Mucosa of descending colon (tissue), 3 donors: ENCODE measurements at regions not wholly inside any gene's neighbourhood (a gene's known extent, or its start where the extent isn't known, plus 50 kb on each side); places are given as distances from the start of the nearest gene placed in this dataset.
A peak's percentile ranks its signal among the peaks of the same experiment; 100 is the strongest.

Experiments used
- ATAC-seq: fragments of 200-7000 bp; cut with Tn5 transposase; one replicate; pipeline ENCODE4 v1.9.1; 2020; ENCODE audit warnings: mild to moderate bottlenecking, moderate library complexity
- DNase-seq, 3 donors: peaks; one replicate each; pipeline ENCODE4 v3.0.0-alpha.2; 2020
- H3K36me3 ChIP-seq: fragments of 200-600 bp; one replicate; pipeline ENCODE4 v1.8.0; 2021; ENCODE audit warnings: low read depth, mild to moderate bottlenecking
- H3K4me1 ChIP-seq: fragments of 200-600 bp; one replicate; pipeline ENCODE4 v1.8.0; 2021; ENCODE audit warnings: low read depth, mild to moderate bottlenecking
- H3K4me3 ChIP-seq: fragments of 200-600 bp; one replicate; pipeline ENCODE4 v1.8.0; 2021; ENCODE audit warnings: mild to moderate bottlenecking
- H3K9me3 ChIP-seq: fragments of 200-600 bp; one replicate; pipeline ENCODE4 v1.8.0; 2021; ENCODE audit warnings: mild to moderate bottlenecking
- CTCF ChIP-seq: fragments of 200-600 bp; IDR thresholded peaks from one replicate; pipeline ENCODE4 v1.8.0; 2022; ENCODE audit warnings: antibody characterized with exemption, mild to moderate bottlenecking
- intact Hi-C, 2 donors: fragments of 100-400 bp; cut with DNase I in 1 of 2; cut with micrococcal nuclease in 1 of 2; formaldehyde crosslinking; loops; one replicate each; pipeline versions ENCODE4 v1.11.0 to v1.11.1; 2022; cut with DNase I, micrococcal nuclease
- donor health status: DM: no; HTN: no; CAD: no; lungs with moderate emphysema.
- donor health status: DM: no; HTN: no; CAD: no.
- donor health status: DM: no; HTN: yes; CAD: no.

GRCh38 chr18:45557779-45558178 is 57.5 kb upstream of the SLC14A2 start:
- Histone ChIP-seq H3K4me1 (no peaks in the 10 kb centered on the region), H3K4me3 (no peak overlapping the region), H3K36me3 (no peaks in the 10 kb centered on the region), H3K9me3 (no peaks in the 10 kb centered on the region)
- TF ChIP-seq CTCF: no peak
- intact Hi-C loops: no loop called here
- ATAC-seq (no peak), DNase-seq (no peak)

- ATAC-seq: no peak
- no peak for TF ChIP-seq CTCF
- no peak for DNase-seq
- H3K36me3 ChIP-seq: no peaks in the 10 kb centered on the region
- no peaks in the 10 kb centered on the region for H3K9me3 ChIP-seq
- intact Hi-C loops: no loop called here
- no peak overlapping the region for H3K4me3 ChIP-seq
- H3K4me1 ChIP-seq: no peaks in the 10 kb centered on the region
Observed at GRCh38 chr18:45559258-45559657, 56.0 kb upstream of the SLC14A2 start.

- TF ChIP-seq CTCF: no peak
- ATAC-seq (no peak), DNase-seq (no peak)
- no peak overlapping the region for H3K4me3 ChIP-seq
- intact Hi-C loops: no loop called here
- no peaks in the 10 kb centered on the region for H3K9me3 ChIP-seq
- H3K36me3 ChIP-seq: no peaks in the 10 kb centered on the region
- H3K4me1 ChIP-seq: no peaks in the 10 kb centered on the region
Observed at GRCh38 chr18:45560870-45561269, 54.4 kb upstream of the SLC14A2 start.

- ATAC-seq (peak; percentile 14), DNase-seq (peak in 2 of 3 donors; percentile 46 to 49)
- H3K4me3 ChIP-seq: no peak overlapping the region
- no peaks in the 10 kb centered on the region for H3K9me3 ChIP-seq
- H3K4me1 ChIP-seq: no peaks in the 10 kb centered on the region
- H3K36me3 ChIP-seq: no peaks in the 10 kb centered on the region
- no peak for TF ChIP-seq CTCF
- intact Hi-C loops: no loop called here
Observed at GRCh38 chr18:45562567-45563479, 52.5 kb upstream of the SLC14A2 start.

- H3K36me3 ChIP-seq: no peaks in the 10 kb centered on the region
- DNase-seq (no peak), ATAC-seq (no peak)
- H3K9me3 ChIP-seq: no peaks in the 10 kb centered on the region
- intact Hi-C loops: no loop called here
- no peak for TF ChIP-seq CTCF
- H3K4me3 ChIP-seq: no peak overlapping the region
- H3K4me1 ChIP-seq: no peaks in the 10 kb centered on the region
Observed at GRCh38 chr18:45565280-45565970, 49.9 kb upstream of the SLC14A2 start.
